Activated CD4-positive, alpha-beta T cell treated with anti-CD3 and anti-CD28 coated beads, Interleukin-2, amount 10 ng/mL, durations not matched to agents 7 days and 5 days (primary cell): ENCODE measurements at regions not wholly inside any gene's neighbourhood (a gene's known extent, or its start where the extent isn't known, plus 50 kb on each side); places are given as distances from the start of the nearest gene placed in this dataset.
"Not testable (repeated sequence)": the region's sequence is repeated elsewhere in the genome, so short reads cannot be mapped to it uniquely, and the experiment has no call there.

ENCODE experiments used
- CTCF ChIA-PET: fragments of 350-600 bp; sonication (Branson Sonifier 250); formaldehyde crosslinking; loops from one replicate; lab custom pipeline; 2021; ENCODE audit warnings: antibody characterized with exemption; lab: Charles Lee
- POLR2A ChIA-PET: fragments of 350-600 bp; sonication (Branson Sonifier 250); formaldehyde crosslinking; loops from one replicate; lab custom pipeline; 2021; ENCODE audit warnings: antibody characterized with exemption; lab: Charles Lee
- DNase-seq: peaks from one replicate; pipeline ENCODE4 v3.0.0-alpha.2; 2020
- H3K27ac Mint-ChIP-seq: one replicate; pipeline ENCODE4 v1.8.0; 2021; ENCODE audit warnings: mild to moderate bottlenecking, moderate library complexity, mixed read lengths
- H3K27me3 Mint-ChIP-seq: one replicate; pipeline ENCODE4 v1.8.0; 2021; ENCODE audit warnings: mixed read lengths
- H3K36me3 Mint-ChIP-seq: one replicate; pipeline ENCODE4 v1.8.0; 2021; ENCODE audit warnings: low read depth, mixed read lengths
- H3K4me1 Mint-ChIP-seq: one replicate; pipeline ENCODE4 v1.8.0; 2021; ENCODE audit warnings: mixed read lengths
- H3K4me3 Mint-ChIP-seq: one replicate; pipeline ENCODE4 v1.8.0; 2021; ENCODE audit warnings: mild to moderate bottlenecking, moderate library complexity, mixed read lengths
- H3K9me3 Mint-ChIP-seq: one replicate; pipeline ENCODE4 v1.8.0; 2021; ENCODE audit warnings: mixed read lengths

DNA sequence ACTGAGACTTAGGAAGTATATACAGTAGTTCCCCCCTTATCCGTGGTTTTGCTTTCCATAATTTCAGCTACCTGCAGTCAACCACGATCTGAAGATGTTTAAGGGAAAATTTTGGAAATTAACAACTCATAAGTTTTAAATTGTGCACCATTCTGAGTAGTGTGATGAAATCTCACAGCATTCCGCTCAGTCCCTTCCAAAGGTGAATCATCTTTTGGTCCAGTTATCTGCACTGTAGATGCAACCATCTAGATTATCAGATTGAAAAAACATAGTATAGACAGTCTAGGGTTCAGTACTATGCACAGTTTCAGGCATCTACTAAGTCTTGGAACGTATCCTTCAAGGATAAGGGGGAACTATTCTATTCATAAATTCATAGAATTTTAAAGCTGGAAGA, 109.0 kb downstream of the ANXA3 start:
- H3K4me3 Mint-ChIP-seq = no peak overlapping the region
- H3K36me3 Mint-ChIP-seq = peaks cover 4% of the 10 kb centered on the region
- CTCF ChIA-PET = no interaction called here
- no peaks in the 10 kb centered on the region for H3K27me3 Mint-ChIP-seq
- POLR2A ChIA-PET = no interaction called here
- no peak for DNase-seq
- H3K4me1 Mint-ChIP-seq = peaks cover 66% of the 10 kb centered on the region
- no peak overlapping the region for H3K27ac Mint-ChIP-seq
- peaks cover 2% of the 10 kb centered on the region for H3K9me3 Mint-ChIP-seq

- Mint-ChIP-seq H3K4me1 (peaks cover 63% of the 10 kb centered on the region), H3K27ac (no peak overlapping the region), H3K9me3 (peaks cover 2% of the 10 kb centered on the region), H3K36me3 (peaks cover 4% of the 10 kb centered on the region), H3K27me3 (no peaks in the 10 kb centered on the region), H3K4me3 (no peak overlapping the region)
- CTCF ChIA-PET = interaction anchor here (1.1 to 1.4 kb wide), 2 partner anchors 13 to 16 kb away, joined by 3 read pairs; no protein-coding TSS in a partner anchor
- DNase-seq = no peak
- POLR2A ChIA-PET = interaction anchor here (0.7 kb wide), 1 partner anchor 8 kb away, joined by 3 read pairs; no protein-coding TSS in a partner anchor
Observed at GRCh38 chr4:78661086-78661690, 109.6 kb downstream of the ANXA3 start.

DNA sequence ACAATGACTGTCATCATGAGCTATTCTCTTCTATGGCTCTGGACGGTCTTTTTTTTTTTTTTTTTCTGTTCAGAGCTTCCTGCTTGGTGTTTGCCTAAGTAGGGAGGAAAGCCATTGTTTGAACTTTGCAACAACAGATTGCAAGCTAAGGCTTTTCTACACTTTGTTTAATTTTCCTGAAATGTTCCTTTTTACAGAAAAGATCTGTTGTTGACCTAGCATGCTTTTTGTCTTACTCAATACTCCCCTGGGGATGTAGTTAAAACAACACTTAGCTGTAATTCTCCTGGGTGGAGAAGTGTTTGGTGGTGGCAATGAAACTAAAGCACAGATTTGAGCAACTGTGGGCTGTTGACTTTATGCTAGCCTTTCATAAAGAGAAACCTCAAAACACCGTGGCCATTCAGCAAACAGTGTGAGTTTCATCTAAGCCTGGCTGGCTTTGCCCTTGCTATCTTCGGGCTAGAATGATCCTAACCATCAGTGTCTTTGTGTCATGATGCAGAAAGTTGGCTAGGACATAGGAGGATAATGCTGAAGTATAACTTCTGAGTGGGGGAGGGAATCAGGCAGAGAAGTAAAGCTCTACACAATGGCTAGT, 110.5 kb downstream of the ANXA3 start:
- Mint-ChIP-seq H3K4me1 (peaks cover 62% of the 10 kb centered on the region), H3K27ac (peak overlapping the region; percentile 4), H3K4me3 (no peak overlapping the region), H3K27me3 (no peaks in the 10 kb centered on the region), H3K36me3 (peaks cover 4% of the 10 kb centered on the region), H3K9me3 (peaks cover 2% of the 10 kb centered on the region)
- ChIA-PET CTCF (interaction anchor here (1.1 to 1.4 kb wide), 2 partner anchors 12 to 17 kb away, joined by 3 read pairs; no protein-coding TSS in a partner anchor), POLR2A (interaction anchor here (0.7 kb wide), 1 partner anchor 8 kb away, joined by 3 read pairs; no protein-coding TSS in a partner anchor)
- peak; percentile 11 for DNase-seq

DNA sequence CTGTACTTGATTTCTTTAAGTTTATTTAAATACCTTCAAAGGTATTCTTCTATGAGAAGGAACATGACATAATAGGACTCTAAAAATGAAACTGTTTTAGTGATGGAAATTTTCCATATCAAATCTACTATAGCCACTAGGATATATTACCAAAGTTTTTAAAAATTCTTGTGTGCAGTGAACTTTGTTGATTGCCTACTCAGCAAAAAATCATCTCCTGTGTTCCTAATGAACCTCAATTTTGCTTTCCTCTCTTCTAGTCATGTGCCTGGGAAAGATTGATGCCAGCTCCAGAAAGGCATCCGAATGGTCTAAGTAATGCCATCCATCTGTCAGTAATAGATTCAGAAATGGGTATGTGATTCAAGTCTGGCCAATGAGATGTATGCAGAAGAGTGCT, 111.1 kb downstream of the ANXA3 start:
- no peak overlapping the region for H3K4me3 Mint-ChIP-seq
- H3K4me1 Mint-ChIP-seq = peaks cover 60% of the 10 kb centered on the region
- ChIA-PET CTCF (interaction anchor here (1.4 kb wide), 1 partner anchor 18 kb away, joined by 3 read pairs; no protein-coding TSS in a partner anchor), POLR2A (no interaction called here)
- no peak for DNase-seq
- no peaks in the 10 kb centered on the region for H3K27me3 Mint-ChIP-seq
- H3K27ac Mint-ChIP-seq = no peak overlapping the region
- peaks cover 4% of the 10 kb centered on the region for H3K36me3 Mint-ChIP-seq
- peaks cover 2% of the 10 kb centered on the region for H3K9me3 Mint-ChIP-seq

- H3K27me3 Mint-ChIP-seq, H3K9me3 Mint-ChIP-seq, DNase-seq, H3K27ac Mint-ChIP-seq, H3K4me3 Mint-ChIP-seq, H3K36me3 Mint-ChIP-seq, POLR2A ChIA-PET: not testable (repeated sequence)
- CTCF ChIA-PET = interaction anchor here (1.0 to 1.3 kb wide), 2 partner anchors 16 to 18 kb away, joined by 4 read pairs; no protein-coding TSS in a partner anchor
- H3K4me1 Mint-ChIP-seq = peaks cover 50% of the 10 kb centered on the region
Observed at GRCh38 chr4:78664296-78664695, 111.9 kb upstream of the BMP2K start.

DNA sequence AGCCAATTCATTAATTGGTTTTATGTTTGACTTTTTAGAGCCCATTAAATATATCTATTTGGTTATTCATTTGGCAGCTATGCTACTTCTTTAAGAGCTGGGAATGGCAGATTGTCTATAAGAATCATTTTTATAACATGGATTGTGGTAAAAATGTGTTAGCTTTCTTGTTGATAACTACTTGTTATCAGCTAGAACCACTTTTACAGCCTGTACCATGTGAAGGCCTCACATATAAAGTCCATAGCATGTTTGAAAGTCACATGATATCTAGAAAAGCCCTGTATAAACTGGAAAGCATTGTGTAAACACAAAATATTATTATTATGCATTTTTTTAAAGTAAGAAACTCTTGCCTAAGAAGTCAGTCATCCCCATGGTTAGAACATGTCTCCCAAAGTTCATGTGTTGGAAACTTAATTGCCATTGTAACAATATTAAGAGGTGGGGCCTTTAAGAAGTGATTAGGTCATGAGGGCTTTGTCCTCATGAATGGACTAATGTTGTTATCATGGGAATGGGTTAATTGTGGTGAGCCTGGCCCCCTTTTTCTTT, 110.9 kb upstream of the BMP2K start:
- ChIA-PET CTCF (interaction anchor here (0.5 kb wide), 1 partner anchor 267 kb away, joined by 3 read pairs; no protein-coding TSS in a partner anchor), POLR2A (no interaction called here)
- Mint-ChIP-seq H3K27me3 (no peaks in the 10 kb centered on the region), H3K36me3 (peaks cover 4% of the 10 kb centered on the region), H3K9me3 (peaks cover 4% of the 10 kb centered on the region), H3K4me3 (no peak overlapping the region), H3K4me1 (peaks cover 49% of the 10 kb centered on the region), H3K27ac (no peak overlapping the region)
- no peak for DNase-seq

DNA sequence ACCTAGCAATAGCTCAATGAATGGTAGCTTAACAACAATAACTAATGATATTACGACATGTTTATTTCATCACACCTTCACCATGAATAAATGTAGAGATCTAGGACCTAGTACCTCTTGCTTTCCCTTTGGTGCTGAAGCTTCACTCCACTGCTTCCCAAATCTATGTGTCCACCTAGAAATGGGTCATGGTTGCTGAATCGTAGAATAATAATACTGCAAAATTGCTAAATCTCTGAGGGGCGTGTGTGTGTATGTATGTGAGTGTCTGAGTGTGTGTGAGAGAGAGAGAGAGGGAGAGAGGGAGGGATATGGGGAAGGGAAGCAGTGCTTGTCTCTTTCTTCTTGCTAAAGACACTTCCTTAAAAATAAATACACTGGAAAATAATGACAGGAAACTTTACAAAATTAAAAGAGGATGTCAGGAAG, 109.3 kb upstream of the BMP2K start:
- peaks cover 41% of the 10 kb centered on the region for H3K4me1 Mint-ChIP-seq
- peaks cover 10% of the 10 kb centered on the region for H3K9me3 Mint-ChIP-seq
- no peak overlapping the region for H3K4me3 Mint-ChIP-seq
- CTCF ChIA-PET = interaction anchor here (0.7 kb wide), 1 partner anchor 119 kb away, joined by 3 read pairs; no protein-coding TSS in a partner anchor
- no peak for DNase-seq
- peaks cover 4% of the 10 kb centered on the region for H3K36me3 Mint-ChIP-seq
- POLR2A ChIA-PET = no interaction called here
- no peak overlapping the region for H3K27ac Mint-ChIP-seq
- no peaks in the 10 kb centered on the region for H3K27me3 Mint-ChIP-seq

DNA sequence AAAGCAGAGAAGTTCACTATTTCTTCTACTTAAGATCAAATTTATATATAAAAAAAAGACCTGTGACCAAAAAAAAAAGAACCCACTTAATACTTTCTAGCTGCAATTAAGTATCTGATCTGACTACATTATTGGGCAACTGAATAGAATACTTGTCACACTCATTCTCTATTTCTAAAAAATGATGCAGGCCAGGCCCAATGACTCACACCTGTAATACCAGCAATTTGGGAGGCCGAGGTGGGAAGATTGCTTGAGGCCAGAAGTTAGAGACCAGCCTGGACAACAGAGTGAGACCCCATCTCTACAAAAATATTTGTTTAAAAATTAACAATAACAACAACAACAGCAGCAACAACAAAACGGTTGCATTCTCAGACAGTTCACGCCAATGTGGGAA, 108.8 kb upstream of the BMP2K start:
- POLR2A ChIA-PET = no interaction called here
- CTCF ChIA-PET = interaction anchor here (1.1 kb wide), 1 partner anchor 8 kb away, joined by 3 read pairs; no protein-coding TSS in a partner anchor

GRCh38 chr4:78667764-78668163, 108.4 kb upstream of the BMP2K start:
- H3K27ac Mint-ChIP-seq = no peak overlapping the region
- H3K4me3 Mint-ChIP-seq = no peak overlapping the region
- ChIA-PET CTCF (interaction anchor here (1.1 to 1.8 kb wide), 2 partner anchors 9 to 15 kb away, joined by 3 to 4 read pairs; no protein-coding TSS in a partner anchor), POLR2A (no interaction called here)
- peaks cover 32% of the 10 kb centered on the region for H3K4me1 Mint-ChIP-seq
- H3K36me3 Mint-ChIP-seq = peaks cover 4% of the 10 kb centered on the region
- peaks cover 3% of the 10 kb centered on the region for H3K27me3 Mint-ChIP-seq
- peaks cover 10% of the 10 kb centered on the region for H3K9me3 Mint-ChIP-seq
- no peak for DNase-seq

More for the DNA sequence above, 108.8 kb upstream of the BMP2K start:
- DNase-seq = no peak
- H3K4me3 Mint-ChIP-seq = no peak overlapping the region
- no peak overlapping the region for H3K27ac Mint-ChIP-seq
- H3K27me3 Mint-ChIP-seq = no peaks in the 10 kb centered on the region
- H3K9me3 Mint-ChIP-seq = peaks cover 10% of the 10 kb centered on the region
- H3K36me3 Mint-ChIP-seq = peaks cover 4% of the 10 kb centered on the region
- peaks cover 36% of the 10 kb centered on the region for H3K4me1 Mint-ChIP-seq

GRCh38 chr4:78669453-78669852, 106.7 kb upstream of the BMP2K start:
- Mint-ChIP-seq H3K4me3 (no peak overlapping the region), H3K27me3 (peaks cover 4% of the 10 kb centered on the region), H3K4me1 (peaks cover 17% of the 10 kb centered on the region), H3K36me3 (no peaks in the 10 kb centered on the region), H3K27ac (no peak overlapping the region), H3K9me3 (peaks cover 8% of the 10 kb centered on the region)
- POLR2A ChIA-PET = no interaction called here
- CTCF ChIA-PET = interaction anchor here (0.8 to 2.7 kb wide), 5 partner anchors 14 to 56 kb away, joined by 3 to 6 read pairs (median 4); no protein-coding TSS in a partner anchor
- DNase-seq = no peak

DNA sequence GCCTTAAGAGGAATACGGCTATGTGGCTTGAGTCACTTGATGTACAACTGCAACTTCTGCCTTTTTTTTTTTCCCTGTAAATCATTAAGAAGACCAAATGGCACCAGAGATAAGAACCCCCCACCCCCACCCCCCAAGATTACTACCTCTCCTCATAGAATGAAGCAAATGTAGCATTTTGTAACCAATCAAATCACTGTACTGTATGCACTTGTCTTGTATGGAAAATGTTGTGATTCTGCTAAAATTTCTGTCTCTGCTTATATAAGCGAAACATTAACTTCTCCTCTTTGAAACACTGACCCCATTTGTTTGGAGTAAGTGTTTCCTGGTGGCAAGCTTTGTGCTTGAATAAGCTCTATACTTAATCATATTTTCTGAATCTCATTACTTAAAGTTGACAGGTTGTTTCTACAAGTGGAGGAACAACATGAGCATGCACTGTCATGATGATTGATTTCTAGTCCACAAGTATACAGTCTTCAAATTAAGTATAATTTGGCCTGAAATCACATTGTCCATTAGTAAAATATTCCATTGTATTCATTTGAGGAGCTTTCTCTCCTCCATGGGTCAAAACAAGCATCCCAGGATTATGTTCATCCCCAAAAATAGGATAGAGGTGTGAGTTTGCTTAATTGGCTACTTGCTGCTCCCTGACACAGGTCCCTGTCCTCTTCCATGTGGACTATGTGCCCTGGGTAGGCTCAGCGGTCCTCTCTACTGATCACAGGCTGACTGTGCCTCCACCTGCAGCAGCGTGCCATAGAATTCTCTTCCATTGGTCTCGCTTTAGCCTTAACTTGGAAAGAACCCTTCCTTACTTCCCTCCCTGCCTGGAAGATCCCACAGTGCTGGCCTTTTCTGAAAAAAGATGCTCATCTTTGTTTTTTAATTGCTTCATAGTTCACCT, 104.0 kb upstream of the BMP2K start:
- H3K4me3 Mint-ChIP-seq = no peak overlapping the region
- H3K4me1 Mint-ChIP-seq = peaks cover 9% of the 10 kb centered on the region
- peaks cover 2% of the 10 kb centered on the region for H3K36me3 Mint-ChIP-seq
- H3K27me3 Mint-ChIP-seq = peaks cover 4% of the 10 kb centered on the region
- no peak for DNase-seq
- ChIA-PET CTCF (interaction anchor here (1.0 to 1.5 kb wide), 2 partner anchors 11 to 27 kb away, joined by 3 to 4 read pairs; no protein-coding TSS in a partner anchor), POLR2A (no interaction called here)
- H3K27ac Mint-ChIP-seq = no peak overlapping the region
- H3K9me3 Mint-ChIP-seq = peaks cover 11% of the 10 kb centered on the region

GRCh38 chr4:78673337-78673736, 102.8 kb upstream of the BMP2K start:
- Mint-ChIP-seq H3K27ac (no peak overlapping the region), H3K4me3 (no peak overlapping the region), H3K27me3 (peaks cover 4% of the 10 kb centered on the region), H3K36me3 (peaks cover 2% of the 10 kb centered on the region), H3K4me1 (no peaks in the 10 kb centered on the region), H3K9me3 (peaks cover 11% of the 10 kb centered on the region)
- DNase-seq = no peak
- ChIA-PET POLR2A (no interaction called here), CTCF (interaction anchor here (1.1 to 1.4 kb wide), 2 partner anchors 10 to 12 kb away, joined by 3 read pairs; no protein-coding TSS in a partner anchor)
